ENCODE measurements at regions not wholly inside any gene's neighbourhood (a gene's known extent, or its start where the extent isn't known, plus 50 kb on each side); places are given as distances from the start of the nearest gene placed in this dataset.

- no peak for TF ChIP-seq POLR2A (IDR thresholded peaks at IDR 0.05)
- no peak for TF ChIP-seq CTCF (IDR thresholded peaks at IDR 0.05)
Measured at GRCh38 chr6:103396768-103397167, 1463.0 kb downstream of the HACE1 start.
